IMR-90 (cell line): ENCODE measurements at regions not wholly inside any gene's neighbourhood (a gene's known extent, or its start where the extent isn't known, plus 50 kb on each side); places are given as distances from the start of the nearest gene placed in this dataset.
A peak's percentile ranks its signal among the peaks of the same experiment; 100 is the strongest.

Experiments used
- ATAC-seq: fragments of 200-7000 bp; cut with Tn5 transposase; 2 replicates; pipeline ENCODE4 v1.9.1; 2020; ENCODE audit warnings: low read depth, mild to moderate bottlenecking, moderate library complexity
- BruUV-seq: library from RNA; stranded (reverse); fragments of 400-500 nt; replicated peaks from 2 replicates; lab custom pipeline; 2021; lab: Mats Ljungman, UMichigan
- CTCF ChIA-PET: fragments of 300-600 bp; formaldehyde crosslinking; extraction: SDS; loops from one replicate; lab custom pipeline; 2021; ENCODE audit warnings: antibody characterized with exemption; lab: Yijun Ruan, JAX
- POLR2A ChIA-PET: fragments of 300-600 bp; sonication (Branson Sonifier 250); formaldehyde crosslinking; loops from one replicate; lab custom pipeline; 2022; ENCODE audit warnings: antibody characterized with exemption; ENCODE audit not compliant: unreplicated experiment; lab: Charles Lee
- DNase-seq: peaks from one replicate; pipeline ENCODE4 v3.0.0; 2013
- H2AFZ ChIP-seq: replicated peaks from 2 replicates; pipeline ENCODE3; 2013; ENCODE audit warnings: low read length, mild to moderate bottlenecking; ENCODE audit not compliant: poor library complexity
- H2AK5ac ChIP-seq: 2 replicates; pipeline ENCODE4 v1.6.1; 2013; ENCODE audit warnings: low read depth, low read length, inconsistent platforms
- H2AK9ac ChIP-seq: replicated peaks from 2 replicates; pipeline ENCODE3; 2013; ENCODE audit warnings: mild to moderate bottlenecking, low read depth, low read length, moderate library complexity; ENCODE audit not compliant: poor library complexity
- H2BK120ac ChIP-seq: 2 replicates; pipeline ENCODE4 v1.6.1; 2013; ENCODE audit warnings: low read depth, low read length, inconsistent platforms
- H2BK15ac ChIP-seq: 3 replicates; pipeline ENCODE4 v1.6.1; 2013; ENCODE audit warnings: low read depth, low read length, inconsistent platforms
- H2BK20ac ChIP-seq: 2 replicates; pipeline ENCODE4 v1.6.1; 2013; ENCODE audit warnings: low read depth, mild to moderate bottlenecking, inconsistent platforms, low read length, moderate library complexity
- H2BK5ac ChIP-seq: 2 replicates; pipeline ENCODE4 v1.6.1; 2013; ENCODE audit warnings: mild to moderate bottlenecking, low read depth, low read length, inconsistent platforms; ENCODE audit not compliant: poor library complexity, severe bottlenecking
- H3K14ac ChIP-seq: replicated peaks from 2 replicates; pipeline ENCODE4 v1.6.1; 2013; ENCODE audit warnings: low read depth, low read length, inconsistent platforms
- H3K18ac ChIP-seq: 2 replicates; pipeline ENCODE4 v1.6.1; 2013; ENCODE audit warnings: low read depth, low read length, control low read depth
- H3K23ac ChIP-seq: 2 replicates; pipeline ENCODE4 v1.6.1; 2013; ENCODE audit warnings: low read depth, low read length, inconsistent platforms
- H3K27ac ChIP-seq: 2 replicates; pipeline ENCODE4 v1.5.1; 2013; ENCODE audit warnings: mild to moderate bottlenecking, control low read depth, low read length; ENCODE audit not compliant: insufficient read depth
- H3K27me3 ChIP-seq: 2 replicates; pipeline ENCODE4 v1.6.1; 2013; ENCODE audit warnings: low read length; ENCODE audit not compliant: control insufficient read depth, insufficient read depth
- H3K36me3 ChIP-seq: 2 replicates; pipeline ENCODE4 v1.6.1; 2013; ENCODE audit warnings: low read length, mixed read lengths; ENCODE audit not compliant: control insufficient read depth, insufficient read depth
- H3K4ac ChIP-seq: 2 replicates; pipeline ENCODE4 v1.6.1; 2013; ENCODE audit warnings: low read depth, low read length, inconsistent platforms
- H3K4me1 ChIP-seq: 2 replicates; pipeline ENCODE4 v1.6.1; 2013; ENCODE audit warnings: low read length, mixed read lengths; ENCODE audit not compliant: control insufficient read depth, insufficient read depth
- H3K4me2 ChIP-seq: 2 replicates; pipeline ENCODE4 v1.6.1; 2013; ENCODE audit warnings: low read depth, mild to moderate bottlenecking, control low read depth, low read length, moderate library complexity
- H3K4me3 ChIP-seq: 2 replicates; pipeline ENCODE4 v1.5.1; 2013; ENCODE audit warnings: low read depth, mild to moderate bottlenecking, control low read depth, low read length, moderate library complexity; ENCODE audit not compliant: insufficient read depth
- H3K56ac ChIP-seq: 2 replicates; pipeline ENCODE4 v1.6.1; 2013; ENCODE audit warnings: low read length, inconsistent platforms; ENCODE audit not compliant: insufficient read depth; ENCODE audit errors: extremely low read depth
- H3K79me1 ChIP-seq, 2 experiments: 2 replicates each; pipeline ENCODE4 v1.6.1; 2013; ENCODE audit warnings: low read length in 2 of 2, inconsistent platforms in 1 of 2, low read depth in 1 of 2
- H3K9ac ChIP-seq: 2 replicates; pipeline ENCODE4 v1.6.1; 2013; ENCODE audit warnings: low read depth, low read length, control low read depth
- H3K9me1 ChIP-seq: 2 replicates; pipeline ENCODE4 v1.6.1; 2013; ENCODE audit warnings: low read length, inconsistent platforms; ENCODE audit not compliant: insufficient read depth
- H3K9me3 ChIP-seq: 2 replicates; pipeline ENCODE4 v1.6.1; 2013; ENCODE audit warnings: low read length; ENCODE audit not compliant: control insufficient read depth, insufficient read depth
- H4K20me1 ChIP-seq: 2 replicates; pipeline ENCODE4 v1.6.1; 2013; ENCODE audit warnings: low read length, inconsistent platforms; ENCODE audit not compliant: insufficient read depth
- H4K5ac ChIP-seq: 2 replicates; pipeline ENCODE4 v1.6.1; 2013; ENCODE audit warnings: mild to moderate bottlenecking, low read depth, low read length, control low read depth
- H4K8ac ChIP-seq, 2 experiments: 2 replicates each; pipeline ENCODE4 v1.6.1; 2013; ENCODE audit warnings: low read depth in 2 of 2, low read length in 2 of 2, control low read depth in 1 of 2, inconsistent platforms in 1 of 2
- H4K91ac ChIP-seq: 2 replicates; pipeline ENCODE4 v1.6.1; 2013; ENCODE audit warnings: low read depth, low read length, inconsistent platforms; ENCODE audit not compliant: insufficient read depth
- CEBPB ChIP-seq: IDR thresholded peaks from 2 replicates; pipeline ENCODE4 v1.6.1; 2012; ENCODE audit warnings: low read depth, low read length, improper control_type of control experiment
- FOS ChIP-seq: fragments of 150-350 bp; IDR thresholded peaks from 2 replicates; pipeline ENCODE4 v1.6.1; 2016; ENCODE audit warnings: low read depth, low read length
- MAFK ChIP-seq: IDR thresholded peaks from 2 replicates; pipeline ENCODE4 v1.6.1; 2012; ENCODE audit warnings: low read depth, low read length, improper control_type of control experiment
- POLR2A ChIP-seq: IDR thresholded peaks from 2 replicates; pipeline ENCODE4 v1.6.1; 2012; ENCODE audit warnings: mild to moderate bottlenecking, low read depth, low read length
- RCOR1 ChIP-seq: IDR thresholded peaks from 2 replicates; pipeline ENCODE4 v1.6.1; 2012; ENCODE audit warnings: mild to moderate bottlenecking, low read length, improper control_type of control experiment; ENCODE audit not compliant: insufficient replicate concordance
- SMC3 ChIP-seq: fragments of 150-350 bp; IDR thresholded peaks from 2 replicates; pipeline ENCODE4 v1.6.1; 2016; ENCODE audit warnings: low read depth, mild to moderate bottlenecking, antibody characterized with exemption, low read length, moderate library complexity
- WGBS, 2 experiments: methylation state at CpG; one replicate each; pipeline versions ENCODE4 v1.1.5 to v1.1.7; 2013; ENCODE audit warnings: missing lambda C conversion rate in 2 of 2; ENCODE audit not compliant: insufficient read length in 1 of 2; ENCODE audit errors: extremely low coverage in 2 of 2; 5-methylcytosine and 5-hydroxymethylcytosine counted together
- dilution Hi-C: fragments of 300-500 bp; cut with HindIII; formaldehyde crosslinking; loops from one replicate; pipeline ENCODE4 v1.14.3; 2018; ENCODE audit warnings: low sequenced_read_pairs; ENCODE audit not compliant: unreplicated experiment
- in situ Hi-C: fragments of 300-500 bp; cut with MboI; formaldehyde crosslinking; loops from 3 replicates; pipeline ENCODE4 v1.14.3; 2019; ENCODE audit warnings: low sequenced_read_pairs, inconsistent platforms, mixed read lengths
- intact Hi-C: fragments of 100-400 bp; cut with micrococcal nuclease; formaldehyde crosslinking; loops from 2 replicates; pipeline ENCODE4 v1.10.0; 2022
- TF ChIP-seq, protein P1 (sequence below): fragments of 150-350 bp; IDR thresholded peaks from 2 replicates; pipeline ENCODE4 v1.6.1; 2016; ENCODE audit warnings: low read depth, mild to moderate bottlenecking, low read length, moderate library complexity, borderline replicate concordance
- TF ChIP-seq, protein P2 (sequence below): conservative IDR thresholded peaks from 2 replicates; pipeline ENCODE4 v1.5.1; 2012; ENCODE audit warnings: mild to moderate bottlenecking, low read depth, low read length, improper control_type of control experiment

DNA sequence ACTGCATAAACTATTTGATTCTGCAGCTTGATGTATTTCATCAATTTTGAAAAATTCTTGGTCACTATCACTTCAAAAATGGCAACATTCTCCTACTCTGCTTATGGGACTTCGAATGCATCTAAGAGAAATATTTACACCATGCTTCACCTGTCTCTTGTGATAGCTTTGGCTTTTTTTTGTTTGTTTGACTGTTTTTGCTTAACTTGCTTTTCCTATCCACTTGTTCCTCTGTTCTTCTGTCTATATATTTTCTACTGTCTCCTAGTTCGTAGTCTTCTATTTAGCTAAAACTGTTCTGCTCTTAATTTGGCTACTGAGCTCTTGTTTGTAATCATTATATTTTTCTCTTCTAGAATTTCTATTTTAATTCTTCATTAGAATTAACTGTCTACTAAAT lies 94.4 kb downstream of the INHBA start:
- Histone ChIP-seq H3K56ac (no peak overlapping the region), H4K91ac (no peak overlapping the region), H4K8ac (no peak overlapping the region), H3K9me3 (no peaks in the 10 kb centered on the region), H3K14ac (no peak overlapping the region), H3K4ac (no peak overlapping the region), H3K9me1 (no peaks in the 10 kb centered on the region), H3K4me1 (no peaks in the 10 kb centered on the region), H4K5ac (no peak overlapping the region), H2AFZ (no peak overlapping the region), H3K9ac (no peak overlapping the region), H3K27ac (no peak overlapping the region), H3K36me3 (no peaks in the 10 kb centered on the region), H2BK120ac (no peak overlapping the region), H3K4me2 (no peak overlapping the region), H3K23ac (no peak overlapping the region), H2BK5ac (no peak overlapping the region), H2BK20ac (no peak overlapping the region), H2AK5ac (no peak overlapping the region), H2AK9ac (no peak overlapping the region), H2BK15ac (no peak overlapping the region), H3K18ac (no peak overlapping the region), H3K79me1 (no peaks in the 10 kb centered on the region), H3K27me3 (no peaks in the 10 kb centered on the region), H4K20me1 (no peaks in the 10 kb centered on the region), H3K4me3 (no peak overlapping the region)
- dilution Hi-C loops: no loop called here
- ChIA-PET POLR2A (no interaction called here), CTCF (interaction anchor here (1.4 kb wide), 1 partner anchor 14 kb away, joined by 3 read pairs; no protein-coding TSS in a partner anchor)
- DNase-seq: no peak
- TF ChIP-seq, protein P1, sequence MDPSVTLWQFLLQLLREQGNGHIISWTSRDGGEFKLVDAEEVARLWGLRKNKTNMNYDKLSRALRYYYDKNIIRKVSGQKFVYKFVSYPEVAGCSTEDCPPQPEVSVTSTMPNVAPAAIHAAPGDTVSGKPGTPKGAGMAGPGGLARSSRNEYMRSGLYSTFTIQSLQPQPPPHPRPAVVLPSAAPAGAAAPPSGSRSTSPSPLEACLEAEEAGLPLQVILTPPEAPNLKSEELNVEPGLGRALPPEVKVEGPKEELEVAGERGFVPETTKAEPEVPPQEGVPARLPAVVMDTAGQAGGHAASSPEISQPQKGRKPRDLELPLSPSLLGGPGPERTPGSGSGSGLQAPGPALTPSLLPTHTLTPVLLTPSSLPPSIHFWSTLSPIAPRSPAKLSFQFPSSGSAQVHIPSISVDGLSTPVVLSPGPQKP: no peak
- TF ChIP-seq FOS (no peak), SMC3 (no peak), MAFK (peak; percentile 73), RCOR1 (no peak), POLR2A (no peak), CEBPB (no peak)
- TF ChIP-seq, protein P2, sequence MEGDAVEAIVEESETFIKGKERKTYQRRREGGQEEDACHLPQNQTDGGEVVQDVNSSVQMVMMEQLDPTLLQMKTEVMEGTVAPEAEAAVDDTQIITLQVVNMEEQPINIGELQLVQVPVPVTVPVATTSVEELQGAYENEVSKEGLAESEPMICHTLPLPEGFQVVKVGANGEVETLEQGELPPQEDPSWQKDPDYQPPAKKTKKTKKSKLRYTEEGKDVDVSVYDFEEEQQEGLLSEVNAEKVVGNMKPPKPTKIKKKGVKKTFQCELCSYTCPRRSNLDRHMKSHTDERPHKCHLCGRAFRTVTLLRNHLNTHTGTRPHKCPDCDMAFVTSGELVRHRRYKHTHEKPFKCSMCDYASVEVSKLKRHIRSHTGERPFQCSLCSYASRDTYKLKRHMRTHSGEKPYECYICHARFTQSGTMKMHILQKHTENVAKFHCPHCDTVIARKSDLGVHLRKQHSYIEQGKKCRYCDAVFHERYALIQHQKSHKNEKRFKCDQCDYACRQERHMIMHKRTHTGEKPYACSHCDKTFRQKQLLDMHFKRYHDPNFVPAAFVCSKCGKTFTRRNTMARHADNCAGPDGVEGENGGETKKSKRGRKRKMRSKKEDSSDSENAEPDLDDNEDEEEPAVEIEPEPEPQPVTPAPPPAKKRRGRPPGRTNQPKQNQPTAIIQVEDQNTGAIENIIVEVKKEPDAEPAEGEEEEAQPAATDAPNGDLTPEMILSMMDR: no peak
- intact Hi-C loops: no loop called here
- BruUV-seq: no TSS peak
- WGBS, 2 experiments: no CpG with 5 or more reads among the region's 2 CpGs
- no peak for ATAC-seq
- in situ Hi-C loops: no loop called here
